ENCODE measurements at regions not wholly inside any gene's neighbourhood (a gene's known extent, or its start where the extent isn't known, plus 50 kb on each side); places are given as distances from the start of the nearest gene placed in this dataset.

GRCh38 chr5:4981608-4982007, 158.5 kb upstream of the ADAMTS16 start:
- DNase-seq = no peak

GRCh38 chr5:4983701-4984100, 156.4 kb upstream of the ADAMTS16 start:
- DNase-seq = no peak

- DNase-seq = no peak
These were observed 155.7 kb upstream of the ADAMTS16 start for GRCh38 chr5:4984461-4984860.

GRCh38 chr5:4987431-4987830, 152.7 kb upstream of the ADAMTS16 start:
- DNase-seq = no peak

GRCh38 chr5:4989118-4989517, 151.0 kb upstream of the ADAMTS16 start:
- no peak for DNase-seq

GRCh38 chr5:4990017-4990416, 150.1 kb upstream of the ADAMTS16 start:
- DNase-seq = no peak

GRCh38 chr5:4990462-4990861, 149.7 kb upstream of the ADAMTS16 start:
- DNase-seq = no peak

- no peak for DNase-seq
These were observed 148.2 kb upstream of the ADAMTS16 start for GRCh38 chr5:4991925-4992324.

- DNase-seq = no peak
These were observed 145.1 kb upstream of the ADAMTS16 start for GRCh38 chr5:4995014-4995413.

- no peak for DNase-seq
These were observed 134.8 kb upstream of the ADAMTS16 start for GRCh38 chr5:5005353-5005752.

- DNase-seq = no peak
These were observed 133.6 kb upstream of the ADAMTS16 start for GRCh38 chr5:5006548-5006947.

GRCh38 chr5:5009240-5009639, 130.9 kb upstream of the ADAMTS16 start:
- no peak for DNase-seq

- DNase-seq = no peak
These were observed 129.0 kb upstream of the ADAMTS16 start for GRCh38 chr5:5011151-5011550.

- DNase-seq = peak; percentile 74
These were observed 125.4 kb upstream of the ADAMTS16 start for GRCh38 chr5:5014586-5015235.

GRCh38 chr5:5017827-5018577, 122.1 kb upstream of the ADAMTS16 start:
- no peak for DNase-seq

GRCh38 chr5:5018578-5018970, 121.6 kb upstream of the ADAMTS16 start:
- no peak for DNase-seq

- no peak for DNase-seq
These were observed 118.7 kb upstream of the ADAMTS16 start for GRCh38 chr5:5021436-5021835.

GRCh38 chr5:5025098-5025773, 114.9 kb upstream of the ADAMTS16 start:
- no peak for DNase-seq

- DNase-seq = no peak
These were observed 114.2 kb upstream of the ADAMTS16 start for GRCh38 chr5:5025774-5026408.

- no peak for DNase-seq
These were observed 113.7 kb upstream of the ADAMTS16 start for GRCh38 chr5:5026409-5026785.

- no peak for DNase-seq
These were observed 108.5 kb upstream of the ADAMTS16 start for GRCh38 chr5:5031665-5032064.

GRCh38 chr5:5037674-5038073, 102.5 kb upstream of the ADAMTS16 start:
- no peak for DNase-seq

- no peak for DNase-seq
These were observed 100.2 kb upstream of the ADAMTS16 start for GRCh38 chr5:5039918-5040317.

- DNase-seq = no peak
These were observed 99.4 kb upstream of the ADAMTS16 start for GRCh38 chr5:5040712-5041111.

Measured in left hindlimb (tissue), 1 donor.